ENCODE measurements at regions not wholly inside any gene's neighbourhood (a gene's known extent, or its start where the extent isn't known, plus 50 kb on each side); places are given as distances from the start of the nearest gene placed in this dataset.
"Not testable (repeated sequence)": the region's sequence is repeated elsewhere in the genome, so short reads cannot be mapped to it uniquely, and the experiment has no call there.

DNA sequence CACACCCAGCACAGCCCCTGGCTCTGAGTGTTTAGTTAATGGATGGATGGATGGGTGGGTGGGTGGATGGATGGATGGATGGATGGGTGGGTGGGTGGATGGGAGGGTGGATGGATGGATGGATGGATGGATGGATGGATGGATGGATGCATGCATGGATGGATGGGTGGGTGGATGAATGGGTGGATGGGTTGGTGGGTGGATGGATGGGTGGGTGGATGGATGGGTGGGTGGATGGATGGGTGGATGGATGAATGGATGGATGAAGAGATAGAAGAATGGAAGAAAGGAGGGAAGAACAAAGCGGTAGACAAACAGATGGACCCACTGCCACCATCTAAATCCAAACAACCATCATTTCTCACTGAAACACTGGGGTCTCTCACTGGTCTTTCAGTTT lies 80.3 kb upstream of the SIRPA start:
- TF ChIP-seq, protein P1, sequence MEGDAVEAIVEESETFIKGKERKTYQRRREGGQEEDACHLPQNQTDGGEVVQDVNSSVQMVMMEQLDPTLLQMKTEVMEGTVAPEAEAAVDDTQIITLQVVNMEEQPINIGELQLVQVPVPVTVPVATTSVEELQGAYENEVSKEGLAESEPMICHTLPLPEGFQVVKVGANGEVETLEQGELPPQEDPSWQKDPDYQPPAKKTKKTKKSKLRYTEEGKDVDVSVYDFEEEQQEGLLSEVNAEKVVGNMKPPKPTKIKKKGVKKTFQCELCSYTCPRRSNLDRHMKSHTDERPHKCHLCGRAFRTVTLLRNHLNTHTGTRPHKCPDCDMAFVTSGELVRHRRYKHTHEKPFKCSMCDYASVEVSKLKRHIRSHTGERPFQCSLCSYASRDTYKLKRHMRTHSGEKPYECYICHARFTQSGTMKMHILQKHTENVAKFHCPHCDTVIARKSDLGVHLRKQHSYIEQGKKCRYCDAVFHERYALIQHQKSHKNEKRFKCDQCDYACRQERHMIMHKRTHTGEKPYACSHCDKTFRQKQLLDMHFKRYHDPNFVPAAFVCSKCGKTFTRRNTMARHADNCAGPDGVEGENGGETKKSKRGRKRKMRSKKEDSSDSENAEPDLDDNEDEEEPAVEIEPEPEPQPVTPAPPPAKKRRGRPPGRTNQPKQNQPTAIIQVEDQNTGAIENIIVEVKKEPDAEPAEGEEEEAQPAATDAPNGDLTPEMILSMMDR (IDR thresholded peaks at IDR 0.05 in 4 of 5, conservative IDR thresholded peaks at IDR 0.05 in 1 of 5): not testable (repeated sequence)
- not testable (repeated sequence) for TF ChIP-seq POLR2A (IDR thresholded peaks at IDR 0.05)

Data from gastrocnemius medialis (tissue), 4 donors.